Epidermal melanocyte (primary cell): ENCODE measurements at regions not wholly inside any gene's neighbourhood (a gene's known extent, or its start where the extent isn't known, plus 50 kb on each side); places are given as distances from the start of the nearest gene placed in this dataset.

Experiments
- DNase-seq: peaks from one replicate; pipeline ENCODE4 v3.0.0; 2011; ENCODE audit warnings: low spot score; ENCODE audit not compliant: insufficient read length

- no peak for DNase-seq
Measured at GRCh38 chr14:86311151-86311550, 781.2 kb downstream of the FLRT2 start.

- no peak for DNase-seq
Measured at GRCh38 chr14:86310611-86311010, 780.7 kb downstream of the FLRT2 start.

GRCh38 chr14:86310148-86310547 lies 780.2 kb downstream of the FLRT2 start:
- no peak for DNase-seq

- no peak for DNase-seq
Measured at GRCh38 chr14:86305058-86305457, 775.1 kb downstream of the FLRT2 start.

- no peak for DNase-seq
Measured at GRCh38 chr14:86299994-86300393, 770.0 kb downstream of the FLRT2 start.

GRCh38 chr14:86296173-86296572 lies 766.2 kb downstream of the FLRT2 start:
- no peak for DNase-seq

GRCh38 chr14:86288336-86288735 lies 758.4 kb downstream of the FLRT2 start:
- DNase-seq, result no peak

- no peak for DNase-seq
Measured at GRCh38 chr14:86279405-86279804, 749.5 kb downstream of the FLRT2 start.

GRCh38 chr14:86257973-86258372 lies 728.0 kb downstream of the FLRT2 start:
- no peak for DNase-seq

- DNase-seq, result no peak
Measured at GRCh38 chr14:86243158-86243557, 713.2 kb downstream of the FLRT2 start.

GRCh38 chr14:86237733-86238132 lies 707.8 kb downstream of the FLRT2 start:
- DNase-seq, result no peak

GRCh38 chr14:86221755-86222154 lies 691.8 kb downstream of the FLRT2 start:
- DNase-seq, result no peak

- DNase-seq, result no peak
Measured at GRCh38 chr14:86221000-86221399, 691.1 kb downstream of the FLRT2 start.

GRCh38 chr14:86217523-86217922 lies 687.6 kb downstream of the FLRT2 start:
- no peak for DNase-seq

GRCh38 chr14:86203843-86204242 lies 673.9 kb downstream of the FLRT2 start:
- no peak for DNase-seq

- DNase-seq, result no peak
Measured at GRCh38 chr14:86196471-86196870, 666.5 kb downstream of the FLRT2 start.

GRCh38 chr14:86193756-86194155 lies 663.8 kb downstream of the FLRT2 start:
- no peak for DNase-seq

GRCh38 chr14:86179980-86180379 lies 650.0 kb downstream of the FLRT2 start:
- no peak for DNase-seq

GRCh38 chr14:86168371-86168770 lies 638.4 kb downstream of the FLRT2 start:
- DNase-seq, result no peak

- DNase-seq, result no peak
Measured at GRCh38 chr14:86166541-86166940, 636.6 kb downstream of the FLRT2 start.

GRCh38 chr14:86153480-86153879 lies 623.5 kb downstream of the FLRT2 start:
- no peak for DNase-seq

- DNase-seq, result no peak
Measured at GRCh38 chr14:86143248-86143647, 613.3 kb downstream of the FLRT2 start.

GRCh38 chr14:86141966-86142365 lies 612.0 kb downstream of the FLRT2 start:
- DNase-seq, result no peak

- DNase-seq, result no peak
Measured at GRCh38 chr14:86129426-86129825, 599.5 kb downstream of the FLRT2 start.
